ENCODE measurements at regions not wholly inside any gene's neighbourhood (a gene's known extent, or its start where the extent isn't known, plus 50 kb on each side); places are given as distances from the start of the nearest gene placed in this dataset.

GRCh38 chr17:54736573-54736972 is 164.1 kb upstream of the TOM1L1 start:
- no peak for ATAC-seq
- Histone ChIP-seq H3K4me1 (no peaks in the 10 kb centered on the region), H3K27me3 (ENCODE audit: insufficient read depth in 3 of 3, low read length in 2 of 3) (no peaks in the 10 kb centered on the region), H3K36me3 (ENCODE audit: insufficient read depth in 1 of 2, low read depth in 1 of 2) (no peaks in the 10 kb centered on the region), H3K27ac (no peak overlapping the region), H3K4me3 (no peak overlapping the region), H3K9me3 (peaks cover 13% of the 10 kb centered on the region)
- intact Hi-C loops (cut with DNase I) = no loop called here
- no peak for TF ChIP-seq CTCF (IDR thresholded peaks at IDR 0.05)
- DNase-seq = no peak

GRCh38 chr17:54738496-54738895 is 162.2 kb upstream of the TOM1L1 start:
- intact Hi-C loops (cut with DNase I) = no loop called here
- H3K36me3 ChIP-seq (ENCODE audit: insufficient read depth in 1 of 2, low read depth in 1 of 2) = no peaks in the 10 kb centered on the region
- H3K27ac ChIP-seq = no peak overlapping the region
- no peak for TF ChIP-seq CTCF (IDR thresholded peaks at IDR 0.05)
- peaks cover 3% of the 10 kb centered on the region for H3K9me3 ChIP-seq
- WGBS, 3 donors = 23 to 64% (median 24%) methylated on average over 1 of the region's 1 CpG
- DNase-seq (no peak), ATAC-seq (no peak)
- H3K4me3 ChIP-seq = no peak overlapping the region
- no peaks in the 10 kb centered on the region for H3K4me1 ChIP-seq
- H3K27me3 ChIP-seq (ENCODE audit: insufficient read depth in 3 of 3, low read length in 2 of 3) = no peaks in the 10 kb centered on the region

GRCh38 chr17:54744750-54745149 is 155.9 kb upstream of the TOM1L1 start:
- DNase-seq (no peak), ATAC-seq (no peak)
- no peak overlapping the region for H3K27ac ChIP-seq
- no peak for TF ChIP-seq CTCF (IDR thresholded peaks at IDR 0.05)
- H3K4me3 ChIP-seq = no peak overlapping the region
- peaks cover 9% of the 10 kb centered on the region for H3K9me3 ChIP-seq
- intact Hi-C loops (cut with DNase I) = no loop called here
- no peaks in the 10 kb centered on the region for H3K36me3 ChIP-seq (ENCODE audit: insufficient read depth in 1 of 2, low read depth in 1 of 2)
- 91 to 93% (median 93%) methylated on average over 1 of the region's 1 CpG for WGBS, 3 donors
- no peaks in the 10 kb centered on the region for H3K4me1 ChIP-seq
- peaks cover 0 to 1% (median 0%) of the 10 kb centered on the region in 3 donors for H3K27me3 ChIP-seq (ENCODE audit: insufficient read depth in 3 of 3, low read length in 2 of 3)

- no peak for DNase-seq
Observed at GRCh38 chr17:54745239-54745638, 155.4 kb upstream of the TOM1L1 start.

More at GRCh38 chr17:54745239-54745638, 155.4 kb upstream of the TOM1L1 start:
- ATAC-seq = no peak
- no peak overlapping the region for H3K4me3 ChIP-seq
- no peak for TF ChIP-seq CTCF (IDR thresholded peaks at IDR 0.05)
- peaks cover 9% of the 10 kb centered on the region for H3K9me3 ChIP-seq
- peaks cover 0 to 1% (median 0%) of the 10 kb centered on the region in 3 donors for H3K27me3 ChIP-seq (ENCODE audit: insufficient read depth in 3 of 3, low read length in 2 of 3)
- intact Hi-C loops (cut with DNase I) = no loop called here
- H3K4me1 ChIP-seq = no peaks in the 10 kb centered on the region
- H3K27ac ChIP-seq = no peak overlapping the region
- H3K36me3 ChIP-seq (ENCODE audit: insufficient read depth in 1 of 2, low read depth in 1 of 2) = no peaks in the 10 kb centered on the region

All from psoas muscle (tissue), 7 donors.